ENCODE measurements at regions not wholly inside any gene's neighbourhood (a gene's known extent, or its start where the extent isn't known, plus 50 kb on each side); places are given as distances from the start of the nearest gene placed in this dataset.

- WGBS, 2 experiments (ENCODE audit: extremely low coverage in 1 of 2, insufficient coverage in 1 of 2, insufficient read length in 1 of 2, insufficient replicate concordance in 2 of 2, low coverage in 1 of 2, low lambda C conversion rate in 2 of 2, missing lambda C conversion rate in 1 of 2): 88% methylated on average over 19 of the region's 19 CpGs; no CpG with 5 or more reads in 1 of the 2 experiments
- no peak overlapping the region for H3K27ac ChIP-seq (ENCODE audit: low read depth, low read length)
- H4K8ac ChIP-seq (ENCODE audit: extremely low read depth, insufficient read depth, low read length): no peak overlapping the region
- H3K79me2 ChIP-seq (ENCODE audit: control insufficient read depth in 1 of 2, insufficient read depth in 2 of 2, low read length in 2 of 2): no peaks in the 10 kb centered on the region
- no peak overlapping the region for H2BK15ac ChIP-seq (ENCODE audit: low read length)
- H3K4me1 ChIP-seq (replicated peaks in 1 of 4; ENCODE audit: control insufficient read depth in 3 of 4, insufficient read depth in 4 of 4, low read length in 3 of 4): peaks cover 0 to 3% (median 2%) of the 10 kb centered on the region in 4 experiments; a peak in 3 of 7 replicates
- no peak overlapping the region for H2BK20ac ChIP-seq (ENCODE audit: low read length)
- no peak overlapping the region for H3K4ac ChIP-seq (replicated peaks; ENCODE audit: insufficient read length, low read depth, low read length)
- H2BK120ac ChIP-seq (replicated peaks; ENCODE audit: low read depth, low read length): no peak overlapping the region
- no peak overlapping the region for H2BK5ac ChIP-seq (ENCODE audit: low read depth, low read length)
- no peak for FAIRE-seq
- no peak overlapping the region for H2BK12ac ChIP-seq (ENCODE audit: low read depth, low read length)
- no peak overlapping the region for H2AK5ac ChIP-seq (ENCODE audit: low read depth, low read length)
- H3K18ac ChIP-seq (ENCODE audit: extremely low read depth, low read length): no peak overlapping the region
- no peak for DNase-seq (ENCODE audit: low read depth in 1 of 2, low spot score in 2 of 2)
- no peak overlapping the region for H3K9ac ChIP-seq (replicated peaks in 1 of 4; ENCODE audit: extremely low read depth in 1 of 4, low read depth in 3 of 4, low read length in 3 of 4)
- no peak overlapping the region for H4K91ac ChIP-seq (replicated peaks; ENCODE audit: insufficient read length, low read length)
- no peaks in the 10 kb centered on the region for H3K79me1 ChIP-seq (ENCODE audit: low read depth, low read length)
- no peak overlapping the region for H3K4me2 ChIP-seq (ENCODE audit: insufficient read depth in 1 of 2, low read depth in 2 of 2, low read length in 2 of 2)
- H3K23me2 ChIP-seq (ENCODE audit: low read depth, low read length): no peaks in the 10 kb centered on the region
- no peak overlapping the region for H4K5ac ChIP-seq (ENCODE audit: insufficient read length, low read depth, low read length)
- H3K27me3 ChIP-seq (replicated peaks in 1 of 4; ENCODE audit: control insufficient read depth in 3 of 4, extremely low read depth in 1 of 4, insufficient read depth in 3 of 4, low read length in 3 of 4): no peaks in the 10 kb centered on the region
- H4K20me1 ChIP-seq (replicated peaks in 1 of 2; ENCODE audit: control insufficient read depth in 1 of 2, insufficient read depth in 2 of 2, low read length in 2 of 2): no peaks in the 10 kb centered on the region
- H3K36me3 ChIP-seq (ENCODE audit: control insufficient read depth in 2 of 4, insufficient read depth in 4 of 4, low read length in 3 of 4): no peaks in the 10 kb centered on the region
- H3K14ac ChIP-seq (ENCODE audit: insufficient read length): no peak overlapping the region
- CTCF ChIA-PET (ENCODE audit: partially characterized antibody): no interaction called here
- POLR2A ChIA-PET (ENCODE audit: partially characterized antibody): no interaction called here
- H3K23ac ChIP-seq (ENCODE audit: insufficient read length): no peak overlapping the region
- H3K9me3 ChIP-seq (ENCODE audit: insufficient read depth in 2 of 2, low read depth in 1 of 2, low read length in 1 of 2): no peaks in the 10 kb centered on the region
- H3K4me3 ChIP-seq (ENCODE audit: extremely low read depth in 1 of 4, insufficient read depth in 2 of 4, low read depth in 3 of 4, low read length in 4 of 4): no peak overlapping the region
- no peak overlapping the region for H2AFZ ChIP-seq (ENCODE audit: low read length)
- H3K56ac ChIP-seq (replicated peaks; ENCODE audit: insufficient read length, low read depth, low read length): no peak overlapping the region
- TF ChIP-seq CHD7 (IDR thresholded peaks at IDR 0.05; ENCODE audit: insufficient replicate concordance, low read length): no peak
These were observed 156.0 kb downstream of the DEFB131A start for GRCh38 chr4:9600246-9600645.

All from H1 (cell line).